Stimulated activated naive B cell treated with anti-CD40 and anti-IgM and Interleukin-4, amounts not matched to agents 10 μg/mL and 1 μg/mL and 100 μg/mL, for 72 hours (primary cell): ENCODE measurements at regions not wholly inside any gene's neighbourhood (a gene's known extent, or its start where the extent isn't known, plus 50 kb on each side); places are given as distances from the start of the nearest gene placed in this dataset.
"Not testable (repeated sequence)": the region's sequence is repeated elsewhere in the genome, so short reads cannot be mapped to it uniquely, and the experiment has no call there.

Experiments used
- ATAC-seq, 2 donors: fragments of 150-1000 bp; cut with Tn5 transposase; replicated peaks; 2 replicates each; pipeline ENCODE4 v1.10.0; 2021; ENCODE audit warnings: moderate library complexity in 1 of 2
- DNase-seq: peaks from one replicate; pipeline ENCODE4 v3.0.0; 2021
- H3K27ac Mint-ChIP-seq: one replicate; pipeline ENCODE4 v1.8.0; 2022; ENCODE audit warnings: mild to moderate bottlenecking, mixed read lengths
- H3K27me3 Mint-ChIP-seq, 2 donors: one replicate each; pipeline ENCODE4 v1.8.0; 2022; ENCODE audit warnings: mixed read lengths in 2 of 2
- H3K36me3 Mint-ChIP-seq, 2 donors: one replicate each; pipeline ENCODE4 v1.8.0; 2022; ENCODE audit warnings: mixed read lengths in 2 of 2, mild to moderate bottlenecking in 1 of 2
- H3K4me1 Mint-ChIP-seq, 2 donors: one replicate each; pipeline ENCODE4 v1.8.0; 2022; ENCODE audit warnings: mixed read lengths in 2 of 2, mild to moderate bottlenecking in 1 of 2
- H3K4me3 Mint-ChIP-seq, 2 donors: one replicate each; pipeline ENCODE4 v1.8.0; 2022; ENCODE audit warnings: mild to moderate bottlenecking in 2 of 2, mixed read lengths in 2 of 2, moderate library complexity in 1 of 2
- H3K9me3 Mint-ChIP-seq, 2 donors: one replicate each; pipeline ENCODE4 v1.8.0; 2022; ENCODE audit warnings: mixed read lengths in 2 of 2, mild to moderate bottlenecking in 1 of 2

- no peaks in the 10 kb centered on the region for H3K36me3 Mint-ChIP-seq
- no peak overlapping the region for H3K27ac Mint-ChIP-seq
- H3K4me3 Mint-ChIP-seq: no peak overlapping the region
- DNase-seq (no peak), ATAC-seq (no peak)
- H3K4me1 Mint-ChIP-seq: no peaks in the 10 kb centered on the region
- H3K27me3 Mint-ChIP-seq: no peaks in the 10 kb centered on the region
- H3K9me3 Mint-ChIP-seq: peaks cover 0 to 4% of the 10 kb centered on the region in 2 donors
Measured at GRCh38 chr1:79283451-79283850, 276.9 kb upstream of the ADGRL4 start.

- DNase-seq (no peak), ATAC-seq (no peak)
- Mint-ChIP-seq H3K4me1 (no peaks in the 10 kb centered on the region), H3K36me3 (no peaks in the 10 kb centered on the region), H3K9me3 (peaks cover 0 to 4% of the 10 kb centered on the region in 2 donors), H3K27me3 (no peaks in the 10 kb centered on the region), H3K27ac (no peak overlapping the region), H3K4me3 (no peak overlapping the region)
Measured at GRCh38 chr1:79281442-79281841, 274.9 kb upstream of the ADGRL4 start.

- no peaks in the 10 kb centered on the region for H3K36me3 Mint-ChIP-seq
- ATAC-seq: no peak
- no peaks in the 10 kb centered on the region for H3K4me1 Mint-ChIP-seq
- H3K27ac Mint-ChIP-seq: no peak overlapping the region
- H3K9me3 Mint-ChIP-seq: peaks cover 5 to 7% of the 10 kb centered on the region in 2 donors
- H3K4me3 Mint-ChIP-seq: no peak overlapping the region
- DNase-seq: no peak
- H3K27me3 Mint-ChIP-seq: no peaks in the 10 kb centered on the region
Measured at GRCh38 chr1:79271759-79272158, 265.2 kb upstream of the ADGRL4 start.

- no peak for ATAC-seq
- H3K4me3 Mint-ChIP-seq: no peak overlapping the region
- no peak overlapping the region for H3K27ac Mint-ChIP-seq
- no peak for DNase-seq
- no peaks in the 10 kb centered on the region for H3K27me3 Mint-ChIP-seq
- no peaks in the 10 kb centered on the region for H3K4me1 Mint-ChIP-seq
- H3K9me3 Mint-ChIP-seq: no peaks in the 10 kb centered on the region
- H3K36me3 Mint-ChIP-seq: no peaks in the 10 kb centered on the region
Measured at GRCh38 chr1:79264975-79265818, 258.7 kb upstream of the ADGRL4 start.

- Mint-ChIP-seq H3K4me1 (no peaks in the 10 kb centered on the region), H3K27ac (no peak overlapping the region), H3K36me3 (no peaks in the 10 kb centered on the region), H3K4me3 (no peak overlapping the region), H3K9me3 (no peaks in the 10 kb centered on the region), H3K27me3 (no peaks in the 10 kb centered on the region)
- DNase-seq: no peak
- ATAC-seq: no peak
Measured at GRCh38 chr1:79264285-79264684, 257.8 kb upstream of the ADGRL4 start.

- Mint-ChIP-seq H3K4me3 (no peak overlapping the region), H3K27me3 (no peaks in the 10 kb centered on the region), H3K4me1 (no peaks in the 10 kb centered on the region), H3K36me3 (no peaks in the 10 kb centered on the region), H3K27ac (no peak overlapping the region), H3K9me3 (no peaks in the 10 kb centered on the region)
- no peak for ATAC-seq
- DNase-seq: no peak
Measured at GRCh38 chr1:79262745-79263258, 256.3 kb upstream of the ADGRL4 start.

- H3K27ac Mint-ChIP-seq: no peak overlapping the region
- H3K36me3 Mint-ChIP-seq: no peaks in the 10 kb centered on the region
- DNase-seq (no peak), ATAC-seq (no peak)
- H3K4me1 Mint-ChIP-seq: no peaks in the 10 kb centered on the region
- no peaks in the 10 kb centered on the region for H3K27me3 Mint-ChIP-seq
- no peaks in the 10 kb centered on the region for H3K9me3 Mint-ChIP-seq
- no peak overlapping the region for H3K4me3 Mint-ChIP-seq
Measured at GRCh38 chr1:79259390-79260336, 253.1 kb upstream of the ADGRL4 start.

GRCh38 chr1:79255421-79255820 lies 248.9 kb upstream of the ADGRL4 start:
- no peaks in the 10 kb centered on the region for H3K4me1 Mint-ChIP-seq
- H3K4me3 Mint-ChIP-seq: no peak overlapping the region
- ATAC-seq (no peak), DNase-seq (no peak)
- no peaks in the 10 kb centered on the region for H3K9me3 Mint-ChIP-seq
- no peaks in the 10 kb centered on the region for H3K27me3 Mint-ChIP-seq
- no peaks in the 10 kb centered on the region for H3K36me3 Mint-ChIP-seq
- no peak overlapping the region for H3K27ac Mint-ChIP-seq

- no peaks in the 10 kb centered on the region for H3K27me3 Mint-ChIP-seq
- no peak overlapping the region for H3K27ac Mint-ChIP-seq
- no peak for ATAC-seq
- H3K4me1 Mint-ChIP-seq: no peaks in the 10 kb centered on the region
- no peaks in the 10 kb centered on the region for H3K36me3 Mint-ChIP-seq
- no peak for DNase-seq
- peaks cover 0 to 1% of the 10 kb centered on the region in 2 donors for H3K9me3 Mint-ChIP-seq
- H3K4me3 Mint-ChIP-seq: no peak overlapping the region
Measured at GRCh38 chr1:79252598-79252997, 246.1 kb upstream of the ADGRL4 start.

- DNase-seq (no peak), ATAC-seq (no peak)
- Mint-ChIP-seq H3K9me3 (peaks cover 9% of the 10 kb centered on the region in 2 donors), H3K36me3 (no peaks in the 10 kb centered on the region), H3K27ac (no peak overlapping the region), H3K27me3 (no peaks in the 10 kb centered on the region), H3K4me3 (no peak overlapping the region), H3K4me1 (no peaks in the 10 kb centered on the region)
Measured at GRCh38 chr1:79239840-79240239, 233.3 kb upstream of the ADGRL4 start.

GRCh38 chr1:79235301-79236002 lies 228.9 kb upstream of the ADGRL4 start:
- ATAC-seq (no peak), DNase-seq (no peak)
- no peaks in the 10 kb centered on the region for H3K27me3 Mint-ChIP-seq
- no peak overlapping the region for H3K4me3 Mint-ChIP-seq
- H3K4me1 Mint-ChIP-seq: no peaks in the 10 kb centered on the region
- peaks cover 8 to 10% of the 10 kb centered on the region in 2 donors for H3K9me3 Mint-ChIP-seq
- H3K27ac Mint-ChIP-seq: no peak overlapping the region
- no peaks in the 10 kb centered on the region for H3K36me3 Mint-ChIP-seq

GRCh38 chr1:79232818-79233217 lies 226.3 kb upstream of the ADGRL4 start:
- Mint-ChIP-seq H3K4me3 (no peak overlapping the region), H3K9me3 (peaks cover 0 to 4% of the 10 kb centered on the region in 2 donors), H3K4me1 (no peaks in the 10 kb centered on the region), H3K27ac (no peak overlapping the region), H3K36me3 (no peaks in the 10 kb centered on the region), H3K27me3 (no peaks in the 10 kb centered on the region)
- no peak for DNase-seq
- no peak for ATAC-seq

- not testable (repeated sequence) for H3K9me3 Mint-ChIP-seq, H3K27me3 Mint-ChIP-seq
Measured at GRCh38 chr1:79230751-79231150, 224.2 kb upstream of the ADGRL4 start.

GRCh38 chr1:79226963-79227362 lies 220.4 kb upstream of the ADGRL4 start:
- no peaks in the 10 kb centered on the region for H3K36me3 Mint-ChIP-seq
- no peak overlapping the region for H3K4me3 Mint-ChIP-seq

More at GRCh38 chr1:79230751-79231150, 224.2 kb upstream of the ADGRL4 start:
- H3K4me3 Mint-ChIP-seq, H3K4me1 Mint-ChIP-seq, H3K27ac Mint-ChIP-seq, H3K36me3 Mint-ChIP-seq, DNase-seq, ATAC-seq: not testable (repeated sequence)

More at GRCh38 chr1:79226963-79227362, 220.4 kb upstream of the ADGRL4 start:
- no peak overlapping the region for H3K27ac Mint-ChIP-seq
- H3K9me3 Mint-ChIP-seq: peaks cover 3 to 4% of the 10 kb centered on the region in 2 donors
- DNase-seq (no peak), ATAC-seq (no peak)
- H3K27me3 Mint-ChIP-seq: no peaks in the 10 kb centered on the region
- H3K4me1 Mint-ChIP-seq: no peaks in the 10 kb centered on the region
